ENCODE measurements at regions not wholly inside any gene's neighbourhood (a gene's known extent, or its start where the extent isn't known, plus 50 kb on each side); places are given as distances from the start of the nearest gene placed in this dataset.

DNA sequence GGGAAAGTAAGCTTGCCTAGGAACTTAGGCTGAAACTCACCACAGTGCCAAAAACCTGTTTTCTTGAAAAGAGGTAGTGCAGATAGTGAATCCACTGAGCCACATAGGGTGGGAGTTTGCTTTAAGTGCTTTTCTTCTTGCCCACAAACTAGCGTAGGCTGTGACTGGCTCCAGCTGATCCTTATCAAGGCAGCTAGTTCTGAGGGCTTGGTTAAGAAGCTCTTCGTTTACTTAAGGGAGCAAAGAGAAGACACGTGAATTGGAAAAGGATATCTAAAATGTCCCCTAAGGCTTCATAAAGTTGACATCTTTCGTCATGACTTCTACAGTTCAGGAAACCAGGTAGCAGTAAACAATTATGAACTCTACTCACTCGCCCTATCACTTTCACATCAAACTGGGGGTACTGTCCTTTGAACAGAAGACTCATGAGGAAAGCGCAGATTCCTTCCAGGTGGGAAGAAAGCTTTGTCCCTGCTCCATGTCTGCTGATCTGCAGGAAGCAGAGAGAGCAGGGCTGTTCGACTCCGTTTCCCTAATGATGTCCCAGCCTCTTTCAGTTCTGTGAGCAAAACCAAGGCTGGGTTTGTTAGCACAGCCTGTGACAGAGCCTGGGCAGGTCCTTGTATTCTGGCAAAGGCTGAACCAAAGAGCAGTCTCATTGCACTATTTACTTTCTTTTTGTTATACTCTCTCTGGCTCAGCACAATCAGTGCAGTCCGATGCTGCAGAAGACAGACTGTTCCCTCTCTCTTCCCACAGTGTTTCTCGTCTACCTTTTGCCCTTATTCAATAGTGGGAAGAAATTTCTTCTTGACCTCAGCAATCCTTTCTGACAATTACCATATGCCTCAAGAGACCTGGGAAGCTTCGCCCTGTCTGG is 93.5 kb upstream of the ETV6 start:
- Histone ChIP-seq H2BK120ac (ENCODE audit: low read depth, low read length) (no peak overlapping the region), H4K5ac (ENCODE audit: low read depth, low read length) (no peak overlapping the region), H4K8ac (ENCODE audit: low read depth in 2 of 2, low read length in 2 of 2) (no peak overlapping the region), H3K4ac (ENCODE audit: low read depth, low read length) (no peak overlapping the region), H3K27ac (ENCODE audit: insufficient read depth, low read length) (no peak overlapping the region), H3K79me1 (ENCODE audit: low read depth in 1 of 2, low read length in 2 of 2) (no peaks in the 10 kb centered on the region), H3K23ac (ENCODE audit: low read depth, low read length) (no peak overlapping the region), H2BK15ac (ENCODE audit: low read depth, low read length) (no peak overlapping the region), H2AFZ (replicated peaks; ENCODE audit: low read length, poor library complexity) (no peak overlapping the region), H3K18ac (ENCODE audit: low read depth, low read length) (no peak overlapping the region), H3K9ac (ENCODE audit: low read depth, low read length) (no peak overlapping the region), H2BK5ac (ENCODE audit: low read depth, low read length, poor library complexity, severe bottlenecking) (no peak overlapping the region), H3K9me3 (ENCODE audit: control insufficient read depth, insufficient read depth, low read length) (no peaks in the 10 kb centered on the region), H4K20me1 (ENCODE audit: insufficient read depth, low read length) (no peaks in the 10 kb centered on the region; the same call in 1 of the 2 replicates), H2AK9ac (replicated peaks; ENCODE audit: low read depth, low read length, poor library complexity) (no peak overlapping the region), H3K4me1 (ENCODE audit: control insufficient read depth, insufficient read depth, low read length) (peaks cover 3% of the 10 kb centered on the region; the same call in 1 of the 2 replicates), H3K9me1 (ENCODE audit: insufficient read depth, low read length) (no peaks in the 10 kb centered on the region), H3K4me3 (ENCODE audit: insufficient read depth, low read depth, low read length) (no peak overlapping the region), H3K14ac (replicated peaks; ENCODE audit: low read depth, low read length) (no peak overlapping the region), H4K91ac (ENCODE audit: insufficient read depth, low read depth, low read length) (no peak overlapping the region), H3K4me2 (ENCODE audit: low read depth, low read length) (peak overlapping the region; percentile 64), H2AK5ac (ENCODE audit: low read depth, low read length) (no peak overlapping the region), H2BK20ac (ENCODE audit: low read depth, low read length) (no peak overlapping the region), H3K56ac (ENCODE audit: extremely low read depth, insufficient read depth, low read length) (no peak overlapping the region), H3K27me3 (ENCODE audit: control insufficient read depth, insufficient read depth, low read length) (peaks cover 40% of the 10 kb centered on the region), H3K36me3 (ENCODE audit: control insufficient read depth, insufficient read depth, low read length) (no peaks in the 10 kb centered on the region)
- 73% methylated on average over 3 of the region's 11 CpGs; no CpG with 5 or more reads in 1 of the 2 experiments for WGBS, 2 experiments (ENCODE audit: extremely low coverage in 2 of 2, insufficient read length in 1 of 2)
- intact Hi-C loops (cut with micrococcal nuclease), result loop anchor here (10.0 kb wide), 1 partner anchor 1149 kb away; no protein-coding TSS in a partner anchor
- ATAC-seq (ENCODE audit: low read depth), result no peak
- no peak for DNase-seq
- no peak for TF ChIP-seq SMC3 (IDR thresholded peaks at IDR 0.05; ENCODE audit: low read depth, low read length)
- no peak for TF ChIP-seq RFX5 (IDR thresholded peaks at IDR 0.05; ENCODE audit: low read depth, low read length)
- no peak for TF ChIP-seq CHD1 (IDR thresholded peaks at IDR 0.05; ENCODE audit: low read depth, low read length)
- no peak for TF ChIP-seq RCOR1 (IDR thresholded peaks at IDR 0.05; ENCODE audit: insufficient replicate concordance, low read length)
- no peak for TF ChIP-seq FOS (IDR thresholded peaks at IDR 0.05; ENCODE audit: low read depth, low read length)
- TF ChIP-seq, protein P1, sequence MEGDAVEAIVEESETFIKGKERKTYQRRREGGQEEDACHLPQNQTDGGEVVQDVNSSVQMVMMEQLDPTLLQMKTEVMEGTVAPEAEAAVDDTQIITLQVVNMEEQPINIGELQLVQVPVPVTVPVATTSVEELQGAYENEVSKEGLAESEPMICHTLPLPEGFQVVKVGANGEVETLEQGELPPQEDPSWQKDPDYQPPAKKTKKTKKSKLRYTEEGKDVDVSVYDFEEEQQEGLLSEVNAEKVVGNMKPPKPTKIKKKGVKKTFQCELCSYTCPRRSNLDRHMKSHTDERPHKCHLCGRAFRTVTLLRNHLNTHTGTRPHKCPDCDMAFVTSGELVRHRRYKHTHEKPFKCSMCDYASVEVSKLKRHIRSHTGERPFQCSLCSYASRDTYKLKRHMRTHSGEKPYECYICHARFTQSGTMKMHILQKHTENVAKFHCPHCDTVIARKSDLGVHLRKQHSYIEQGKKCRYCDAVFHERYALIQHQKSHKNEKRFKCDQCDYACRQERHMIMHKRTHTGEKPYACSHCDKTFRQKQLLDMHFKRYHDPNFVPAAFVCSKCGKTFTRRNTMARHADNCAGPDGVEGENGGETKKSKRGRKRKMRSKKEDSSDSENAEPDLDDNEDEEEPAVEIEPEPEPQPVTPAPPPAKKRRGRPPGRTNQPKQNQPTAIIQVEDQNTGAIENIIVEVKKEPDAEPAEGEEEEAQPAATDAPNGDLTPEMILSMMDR (conservative IDR thresholded peaks at IDR 0.05; ENCODE audit: low read depth, low read length), result no peak
- dilution Hi-C loops (cut with HindIII; ENCODE audit: low sequenced_read_pairs, unreplicated experiment), result loop anchor here (25.0 kb wide), 1 partner anchor 481 kb away; no protein-coding TSS in a partner anchor
- in situ Hi-C loops (cut with MboI; ENCODE audit: low sequenced_read_pairs), result no loop called here
- POLR2A ChIA-PET (ENCODE audit: unreplicated experiment), result interaction anchor here (0.6 kb wide), 1 partner anchor 203 kb away, joined by 7 read pairs; no protein-coding TSS in a partner anchor
- BruUV-seq (replicated peaks), result no TSS peak
- CTCF ChIA-PET, result interaction anchor here (0.6 kb wide), 1 partner anchor 23 kb away, joined by 3 read pairs; no protein-coding TSS in a partner anchor
